ENCODE measurements at regions not wholly inside any gene's neighbourhood (a gene's known extent, or its start where the extent isn't known, plus 50 kb on each side); places are given as distances from the start of the nearest gene placed in this dataset.
A peak's percentile ranks its signal among the peaks of the same experiment; 100 is the strongest.

DNA sequence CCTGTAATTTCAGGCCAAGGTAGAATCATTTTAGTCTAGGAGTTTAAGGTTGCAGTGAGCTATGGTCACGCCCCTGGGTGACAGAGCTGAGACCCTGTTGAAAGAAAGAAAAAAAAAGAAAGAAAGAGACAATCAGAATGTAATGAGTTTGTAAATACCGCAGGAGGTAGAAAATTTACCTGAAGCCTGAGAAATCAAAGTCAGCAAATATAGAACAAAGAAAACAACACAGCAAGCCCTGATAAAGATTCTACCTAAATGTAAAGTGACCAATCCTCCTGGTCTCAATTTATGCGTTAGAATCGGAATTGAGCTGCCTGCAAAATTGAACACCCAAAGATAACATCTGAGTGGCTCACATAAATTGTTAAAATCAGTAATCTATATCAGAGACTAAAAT is 146.5 kb upstream of the ZNF184 start:
- Histone ChIP-seq H3K27ac (ENCODE audit: insufficient read depth, low read depth, low read length) (no peak overlapping the region), H4K20me1 (replicated peaks; ENCODE audit: control insufficient read depth, extremely low read depth, insufficient read depth, low read length) (no peaks in the 10 kb centered on the region), H3K9me3 (replicated peaks; ENCODE audit: control insufficient read depth, insufficient read depth, low read length) (no peaks in the 10 kb centered on the region), H3K4me1 (ENCODE audit: control insufficient read depth, extremely low read depth, insufficient read depth, low read length) (peaks cover 7% of the 10 kb centered on the region), H3K4me3 (replicated peaks in 1 of 3; ENCODE audit: insufficient read depth in 1 of 3, low read depth in 1 of 3, low read length in 3 of 3) (no peak overlapping the region), H3K4me2 (ENCODE audit: insufficient read depth, low read length) (no peak overlapping the region), H3K27me3 (ENCODE audit: control insufficient read depth in 2 of 2, insufficient read depth in 2 of 2, low read length in 2 of 2) (peaks cover 0 to 7% of the 10 kb centered on the region in 2 experiments), H2AFZ (ENCODE audit: low read depth, low read length) (no peak overlapping the region), H3K9ac (replicated peaks; ENCODE audit: extremely low read depth, insufficient read depth, low read length) (no peak overlapping the region), H3K36me3 (ENCODE audit: control insufficient read depth in 2 of 2, extremely low read depth in 1 of 2, insufficient read depth in 2 of 2, low read length in 2 of 2) (no peaks in the 10 kb centered on the region), H3K9me1 (replicated peaks; ENCODE audit: control insufficient read depth, extremely low read depth, insufficient read depth, low read length) (no peaks in the 10 kb centered on the region), H3K79me2 (ENCODE audit: control insufficient read depth, insufficient read depth, low read length) (no peaks in the 10 kb centered on the region)
- DNase-seq (ENCODE audit: low read depth, low spot score) = no peak
- TF ChIP-seq, protein P1, sequence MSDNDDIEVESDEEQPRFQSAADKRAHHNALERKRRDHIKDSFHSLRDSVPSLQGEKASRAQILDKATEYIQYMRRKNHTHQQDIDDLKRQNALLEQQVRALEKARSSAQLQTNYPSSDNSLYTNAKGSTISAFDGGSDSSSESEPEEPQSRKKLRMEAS (IDR thresholded peaks at IDR 0.05; ENCODE audit: insufficient read depth, insufficient read length) = no peak
- no peak for TF ChIP-seq MYC (IDR thresholded peaks at IDR 0.05; ENCODE audit: low read depth, low read length)
- no peak for TF ChIP-seq JUN (IDR thresholded peaks at IDR 0.05; ENCODE audit: borderline replicate concordance, insufficient read depth, insufficient read length, low read depth)
- no peak for TF ChIP-seq POLR2A (IDR thresholded peaks at IDR 0.05; ENCODE audit: low read depth, low read length)
- TF ChIP-seq POLR2AphosphoS5 (IDR thresholded peaks at IDR 0.05; ENCODE audit: insufficient read depth, low read depth, low read length) = no peak
- CTCF ChIA-PET = interaction anchor here (0.6 to 4.6 kb wide), 4 partner anchors 10 to 441 kb away, joined by 3 to 22 read pairs (median 6); no protein-coding TSS in a partner anchor
- dilution Hi-C loops (cut with MboI; ENCODE audit: extremely low pct_ligation_motif_present, low sequenced_read_pairs) = no loop called here
- intact Hi-C loops (cut with micrococcal nuclease) = loop anchor here (5.0 to 10.0 kb wide), 2 partner anchors 68 to 275 kb away; a partner anchor contains a TSS
- POLR2A ChIA-PET = no interaction called here
- BruUV-seq (replicated peaks) = no TSS peak
- no peak for FAIRE-seq

DNA sequence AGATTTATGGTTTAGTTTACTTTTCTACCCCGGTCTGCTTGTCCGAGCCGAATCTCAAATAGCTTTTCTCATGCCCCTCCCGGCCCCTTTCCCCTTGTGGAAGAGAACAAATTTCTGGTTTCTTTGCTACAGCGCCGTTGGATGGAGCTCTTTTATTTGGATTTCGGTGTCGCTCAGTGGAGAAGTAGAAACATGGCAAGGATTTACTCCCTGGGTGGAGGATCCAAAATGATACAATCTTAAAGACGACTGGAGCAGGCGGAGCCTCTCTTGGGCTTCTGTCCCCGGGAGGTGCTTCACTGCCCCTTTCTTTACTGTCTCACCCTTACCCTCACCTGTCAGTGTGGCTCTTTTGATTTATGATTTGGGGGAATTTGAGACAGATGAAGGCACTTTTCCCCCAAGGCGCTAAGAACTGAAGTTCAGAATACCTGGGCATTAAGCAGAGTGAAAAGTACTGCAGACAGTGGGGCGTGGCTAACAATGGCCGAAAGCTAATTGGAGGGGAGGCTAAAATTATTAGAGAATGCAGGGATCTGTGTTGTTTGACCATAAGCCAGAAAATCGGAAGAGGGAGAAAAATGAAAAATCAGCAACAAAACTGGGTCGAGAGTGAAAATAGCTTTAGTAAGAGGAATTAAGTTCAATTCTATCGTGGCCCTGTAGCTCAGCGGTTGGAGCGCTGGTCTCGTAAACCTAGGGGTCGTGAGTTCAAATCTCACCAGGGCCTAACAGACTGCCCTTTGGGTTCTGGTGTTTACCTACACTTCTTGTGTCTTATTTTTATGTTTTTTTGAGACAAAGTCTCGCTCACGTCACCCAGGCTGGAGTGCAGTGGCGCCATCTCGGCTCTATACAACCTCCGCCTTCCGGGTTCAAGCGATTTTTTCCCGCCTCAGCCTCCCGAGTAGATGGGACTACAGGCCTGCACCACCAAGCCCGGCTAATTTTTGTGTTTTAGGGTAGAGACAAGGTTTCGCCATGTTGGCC is 145.1 kb upstream of the ZNF184 start:
- no peaks in the 10 kb centered on the region for H4K20me1 ChIP-seq (replicated peaks; ENCODE audit: control insufficient read depth, extremely low read depth, insufficient read depth, low read length)
- BruUV-seq (replicated peaks) = no TSS peak
- intact Hi-C loops (cut with micrococcal nuclease) = loop anchor here (5.0 to 10.0 kb wide), 2 partner anchors 69 to 277 kb away; a partner anchor contains a TSS

More for the DNA sequence above, 145.1 kb upstream of the ZNF184 start:
- Histone ChIP-seq H2AFZ (ENCODE audit: low read depth, low read length) (peak overlapping the region; percentile 63), H3K27me3 (ENCODE audit: control insufficient read depth in 2 of 2, insufficient read depth in 2 of 2, low read length in 2 of 2) (peaks cover 0 to 7% of the 10 kb centered on the region in 2 experiments), H3K4me2 (ENCODE audit: insufficient read depth, low read length) (peak overlapping the region; percentile 79), H3K9ac (replicated peaks; ENCODE audit: extremely low read depth, insufficient read depth, low read length) (no peak overlapping the region), H3K4me1 (ENCODE audit: control insufficient read depth, extremely low read depth, insufficient read depth, low read length) (peaks cover 7% of the 10 kb centered on the region), H3K9me3 (replicated peaks; ENCODE audit: control insufficient read depth, insufficient read depth, low read length) (no peaks in the 10 kb centered on the region), H3K9me1 (replicated peaks; ENCODE audit: control insufficient read depth, extremely low read depth, insufficient read depth, low read length) (no peaks in the 10 kb centered on the region), H3K27ac (ENCODE audit: insufficient read depth, low read depth, low read length) (no peak overlapping the region), H3K79me2 (ENCODE audit: control insufficient read depth, insufficient read depth, low read length) (no peaks in the 10 kb centered on the region), H3K36me3 (ENCODE audit: control insufficient read depth in 2 of 2, extremely low read depth in 1 of 2, insufficient read depth in 2 of 2, low read length in 2 of 2) (no peaks in the 10 kb centered on the region), H3K4me3 (replicated peaks in 1 of 3; ENCODE audit: insufficient read depth in 1 of 3, low read depth in 1 of 3, low read length in 3 of 3) (peak overlapping the region; percentile 20 to 68 (median 55))
- peak; percentile 43 for FAIRE-seq
- peak; percentile 40 for DNase-seq (ENCODE audit: low read depth, low spot score)
- dilution Hi-C loops (cut with MboI; ENCODE audit: extremely low pct_ligation_motif_present, low sequenced_read_pairs) = no loop called here
- ChIA-PET POLR2A (interaction anchor here (0.5 to 0.9 kb wide), 2 partner anchors 114 to 220 kb away, joined by 3 to 5 read pairs; a partner anchor contains a TSS), CTCF (interaction anchor here (0.7 to 4.6 kb wide), 12 partner anchors 9 to 305 kb away, joined by 3 to 30 read pairs (median 5); no protein-coding TSS in a partner anchor)
- TF ChIP-seq POLR2A (IDR thresholded peaks at IDR 0.05; ENCODE audit: low read depth, low read length) (no peak), FOS (IDR thresholded peaks at IDR 0.05; ENCODE audit: borderline replicate concordance, insufficient read depth, low read length) (no peak), MYC (IDR thresholded peaks at IDR 0.05; ENCODE audit: low read depth, low read length) (no peak)
- TF ChIP-seq, protein P1 (IDR thresholded peaks at IDR 0.05; ENCODE audit: insufficient read depth, insufficient read length) = no peak

Measured in endothelial cell of umbilical vein (primary cell).